Brain microvascular endothelial cell (primary cell): ENCODE measurements at regions not wholly inside any gene's neighbourhood (a gene's known extent, or its start where the extent isn't known, plus 50 kb on each side); places are given as distances from the start of the nearest gene placed in this dataset.

Experiments
- DNase-seq: peaks from one replicate; pipeline ENCODE4 v3.0.0-alpha.2; 2020
- H3K27ac ChIP-seq: fragments of 250-450 bp; sonication (Bioruptor Pico); 2 replicates; pipeline ENCODE4 v1.5.1; 2020; ENCODE audit warnings: mild to moderate bottlenecking, moderate library complexity
- H3K27me3 ChIP-seq: fragments of 250-450 bp; sonication (Bioruptor Pico); replicated peaks from 2 replicates; pipeline ENCODE4 v1.5.1; 2020; ENCODE audit warnings: mild to moderate bottlenecking
- H3K36me3 ChIP-seq: fragments of 250-450 bp; sonication (Bioruptor Pico); replicated peaks from 2 replicates; pipeline ENCODE4 v1.5.1; 2020; ENCODE audit warnings: mild to moderate bottlenecking
- H3K4me3 ChIP-seq: 2 replicates; pipeline ENCODE4 v1.5.1; 2011; ENCODE audit warnings: low read depth, mild to moderate bottlenecking, control low read depth, low read length, moderate library complexity
- in situ Hi-C: cut with HindIII; loops from 2 replicates; pipeline ENCODE4 v1.10.0; 2017; ENCODE audit warnings: low sequenced_read_pairs, low pct_ligation_motif_present
- TF ChIP-seq, protein P1 (sequence below): IDR thresholded peaks from 2 replicates; pipeline ENCODE4 v1.5.1; 2011; ENCODE audit warnings: low read depth, mild to moderate bottlenecking, moderate library complexity, low read length, control low read depth, inconsistent platforms; ENCODE audit errors: missing control alignments

GRCh38 chr3:67947808-67948508 lies 293.5 kb upstream of the SUCLG2 start:
- no peak overlapping the region for H3K4me3 ChIP-seq
- in situ Hi-C loops: no loop called here
- no peaks in the 10 kb centered on the region for H3K36me3 ChIP-seq
- no peaks in the 10 kb centered on the region for H3K27me3 ChIP-seq
- H3K27ac ChIP-seq: no peak overlapping the region
- DNase-seq: no peak
- TF ChIP-seq, protein P1, sequence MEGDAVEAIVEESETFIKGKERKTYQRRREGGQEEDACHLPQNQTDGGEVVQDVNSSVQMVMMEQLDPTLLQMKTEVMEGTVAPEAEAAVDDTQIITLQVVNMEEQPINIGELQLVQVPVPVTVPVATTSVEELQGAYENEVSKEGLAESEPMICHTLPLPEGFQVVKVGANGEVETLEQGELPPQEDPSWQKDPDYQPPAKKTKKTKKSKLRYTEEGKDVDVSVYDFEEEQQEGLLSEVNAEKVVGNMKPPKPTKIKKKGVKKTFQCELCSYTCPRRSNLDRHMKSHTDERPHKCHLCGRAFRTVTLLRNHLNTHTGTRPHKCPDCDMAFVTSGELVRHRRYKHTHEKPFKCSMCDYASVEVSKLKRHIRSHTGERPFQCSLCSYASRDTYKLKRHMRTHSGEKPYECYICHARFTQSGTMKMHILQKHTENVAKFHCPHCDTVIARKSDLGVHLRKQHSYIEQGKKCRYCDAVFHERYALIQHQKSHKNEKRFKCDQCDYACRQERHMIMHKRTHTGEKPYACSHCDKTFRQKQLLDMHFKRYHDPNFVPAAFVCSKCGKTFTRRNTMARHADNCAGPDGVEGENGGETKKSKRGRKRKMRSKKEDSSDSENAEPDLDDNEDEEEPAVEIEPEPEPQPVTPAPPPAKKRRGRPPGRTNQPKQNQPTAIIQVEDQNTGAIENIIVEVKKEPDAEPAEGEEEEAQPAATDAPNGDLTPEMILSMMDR: no peak

- Histone ChIP-seq H3K36me3 (no peaks in the 10 kb centered on the region), H3K4me3 (no peak overlapping the region), H3K27me3 (no peaks in the 10 kb centered on the region), H3K27ac (no peak overlapping the region)
- in situ Hi-C loops: no loop called here
- no peak for DNase-seq
- TF ChIP-seq, protein P1: no peak
Observed at GRCh38 chr3:67946436-67946835, 292.0 kb upstream of the SUCLG2 start.

GRCh38 chr3:67943546-67943945 lies 289.1 kb upstream of the SUCLG2 start:
- TF ChIP-seq, protein P1: no peak
- in situ Hi-C loops: no loop called here
- no peaks in the 10 kb centered on the region for H3K36me3 ChIP-seq
- H3K27ac ChIP-seq: no peak overlapping the region
- H3K27me3 ChIP-seq: no peaks in the 10 kb centered on the region
- no peak for DNase-seq
- no peak overlapping the region for H3K4me3 ChIP-seq

DNA sequence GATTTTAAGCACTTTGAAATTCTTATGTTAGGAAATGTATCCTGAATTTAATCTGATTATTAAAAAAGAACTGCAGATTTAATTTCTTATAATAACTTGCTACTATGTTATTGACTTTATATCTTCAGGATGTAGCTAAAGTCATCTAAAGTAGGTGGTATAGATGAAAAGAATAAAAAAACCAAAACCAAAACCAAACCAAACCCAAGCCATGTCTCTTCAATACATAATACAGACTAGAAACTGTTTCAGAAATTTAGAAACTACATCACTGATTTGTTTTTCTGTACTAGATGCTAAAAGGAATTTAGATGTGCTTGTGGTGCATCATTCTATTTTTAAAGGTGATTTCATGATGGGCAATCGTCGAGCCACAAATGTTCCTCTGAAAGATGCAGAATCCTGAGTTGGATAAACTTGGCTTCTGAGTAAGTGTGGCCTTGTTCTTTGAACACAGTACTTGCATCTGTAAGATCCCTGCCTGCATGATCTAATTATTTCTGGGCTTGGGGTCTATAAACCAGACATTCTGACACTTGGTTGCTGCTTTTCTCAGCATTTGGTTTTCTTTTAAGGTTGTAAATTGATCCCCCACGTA lies 287.1 kb upstream of the SUCLG2 start:
- no peak for DNase-seq
- in situ Hi-C loops: no loop called here
- TF ChIP-seq, protein P1: no peak

GRCh38 chr3:67940210-67940952 lies 286.0 kb upstream of the SUCLG2 start:
- TF ChIP-seq, protein P1: no peak
- Histone ChIP-seq H3K36me3 (no peaks in the 10 kb centered on the region), H3K27me3 (no peaks in the 10 kb centered on the region), H3K4me3 (no peak overlapping the region), H3K27ac (no peak overlapping the region)
- no peak for DNase-seq
- in situ Hi-C loops: no loop called here

More for the DNA sequence above, 287.1 kb upstream of the SUCLG2 start:
- no peaks in the 10 kb centered on the region for H3K27me3 ChIP-seq
- H3K27ac ChIP-seq: no peak overlapping the region
- no peaks in the 10 kb centered on the region for H3K36me3 ChIP-seq
- H3K4me3 ChIP-seq: no peak overlapping the region
